Stimulated activated effector memory CD8-positive, alpha-beta T cell treated with anti-CD3 and anti-CD28 coated beads, Interleukin-12 subunit alpha, Interleukin-12 subunit beta, amount 100 ng/mL, for 72 hours (primary cell): ENCODE measurements at regions not wholly inside any gene's neighbourhood (a gene's known extent, or its start where the extent isn't known, plus 50 kb on each side); places are given as distances from the start of the nearest gene placed in this dataset.

ENCODE experiments used
- ATAC-seq: fragments of 150-1000 bp; cut with Tn5 transposase; 2 replicates; pipeline ENCODE4 v1.10.0; 2021
- DNase-seq, 2 donors: peaks; one replicate each; pipeline ENCODE4 v3.0.0; 2021 to 2022; ENCODE audit warnings: low spot score in 2 of 2
- H3K27ac Mint-ChIP-seq: one replicate; pipeline ENCODE4 v1.8.0; 2022; ENCODE audit warnings: mild to moderate bottlenecking, mixed read lengths
- H3K36me3 Mint-ChIP-seq: one replicate; pipeline ENCODE4 v1.8.0; 2022; ENCODE audit warnings: mild to moderate bottlenecking, mixed read lengths
- H3K4me1 Mint-ChIP-seq: one replicate; pipeline ENCODE4 v1.8.0; 2022; ENCODE audit warnings: mixed read lengths
- H3K4me3 Mint-ChIP-seq: one replicate; pipeline ENCODE4 v1.8.0; 2022; ENCODE audit warnings: mild to moderate bottlenecking, mixed read lengths
- H3K9me3 Mint-ChIP-seq: one replicate; pipeline ENCODE4 v1.8.0; 2022; ENCODE audit warnings: mixed read lengths

GRCh38 chr11:33585586-33586209, 114.9 kb downstream of the C11orf91 start:
- H3K4me1 Mint-ChIP-seq, result no peaks in the 10 kb centered on the region
- H3K4me3 Mint-ChIP-seq, result no peak overlapping the region
- DNase-seq (no peak), ATAC-seq (no peak)
- H3K9me3 Mint-ChIP-seq, result no peaks in the 10 kb centered on the region
- H3K27ac Mint-ChIP-seq, result no peak overlapping the region
- no peaks in the 10 kb centered on the region for H3K36me3 Mint-ChIP-seq

- Mint-ChIP-seq H3K36me3 (no peaks in the 10 kb centered on the region), H3K4me1 (no peaks in the 10 kb centered on the region), H3K27ac (no peak overlapping the region), H3K4me3 (no peak overlapping the region), H3K9me3 (no peaks in the 10 kb centered on the region)
- ATAC-seq (no peak), DNase-seq (no peak)
Measured at GRCh38 chr11:33582636-33583325, 117.8 kb downstream of the C11orf91 start.

GRCh38 chr11:33579101-33579500, 121.5 kb downstream of the C11orf91 start:
- no peak for DNase-seq
- no peaks in the 10 kb centered on the region for H3K9me3 Mint-ChIP-seq
- no peak overlapping the region for H3K4me3 Mint-ChIP-seq
- no peaks in the 10 kb centered on the region for H3K36me3 Mint-ChIP-seq
- H3K4me1 Mint-ChIP-seq, result no peaks in the 10 kb centered on the region
- no peak for ATAC-seq
- no peak overlapping the region for H3K27ac Mint-ChIP-seq

GRCh38 chr11:33577204-33577603, 123.4 kb downstream of the C11orf91 start:
- no peaks in the 10 kb centered on the region for H3K4me1 Mint-ChIP-seq
- H3K27ac Mint-ChIP-seq, result no peak overlapping the region
- ATAC-seq (no peak), DNase-seq (no peak)
- no peaks in the 10 kb centered on the region for H3K36me3 Mint-ChIP-seq
- H3K9me3 Mint-ChIP-seq, result peaks cover 4% of the 10 kb centered on the region
- H3K4me3 Mint-ChIP-seq, result no peak overlapping the region

GRCh38 chr11:33575311-33575710, 125.3 kb downstream of the C11orf91 start:
- Mint-ChIP-seq H3K4me1 (no peaks in the 10 kb centered on the region), H3K9me3 (peaks cover 4% of the 10 kb centered on the region), H3K27ac (no peak overlapping the region), H3K4me3 (no peak overlapping the region), H3K36me3 (no peaks in the 10 kb centered on the region)
- no peak for DNase-seq
- ATAC-seq, result no peak

GRCh38 chr11:33574331-33574730, 126.3 kb downstream of the C11orf91 start:
- no peak for DNase-seq
- no peak overlapping the region for H3K4me3 Mint-ChIP-seq
- H3K4me1 Mint-ChIP-seq, result no peaks in the 10 kb centered on the region
- ATAC-seq, result no peak
- peaks cover 4% of the 10 kb centered on the region for H3K9me3 Mint-ChIP-seq
- H3K27ac Mint-ChIP-seq, result no peak overlapping the region
- no peaks in the 10 kb centered on the region for H3K36me3 Mint-ChIP-seq

GRCh38 chr11:33569333-33569732, 131.3 kb downstream of the C11orf91 start:
- H3K36me3 Mint-ChIP-seq, result no peaks in the 10 kb centered on the region
- no peaks in the 10 kb centered on the region for H3K4me1 Mint-ChIP-seq
- H3K9me3 Mint-ChIP-seq, result peaks cover 4% of the 10 kb centered on the region
- no peak overlapping the region for H3K4me3 Mint-ChIP-seq
- no peak for DNase-seq
- H3K27ac Mint-ChIP-seq, result no peak overlapping the region
- ATAC-seq, result no peak

- no peak overlapping the region for H3K27ac Mint-ChIP-seq
- H3K9me3 Mint-ChIP-seq, result no peaks in the 10 kb centered on the region
- H3K4me1 Mint-ChIP-seq, result no peaks in the 10 kb centered on the region
- no peak for DNase-seq
- no peak overlapping the region for H3K4me3 Mint-ChIP-seq
- ATAC-seq, result no peak
- H3K36me3 Mint-ChIP-seq, result no peaks in the 10 kb centered on the region
Measured at GRCh38 chr11:33567004-33567403, 133.6 kb downstream of the C11orf91 start.

GRCh38 chr11:33564856-33565453, 135.7 kb downstream of the C11orf91 start:
- H3K4me1 Mint-ChIP-seq, result no peaks in the 10 kb centered on the region

GRCh38 chr11:33560729-33561128, 139.9 kb downstream of the C11orf91 start:
- no peaks in the 10 kb centered on the region for H3K4me1 Mint-ChIP-seq
- H3K27ac Mint-ChIP-seq, result no peak overlapping the region
- DNase-seq (no peak), ATAC-seq (no peak)
- H3K4me3 Mint-ChIP-seq, result no peak overlapping the region
- H3K36me3 Mint-ChIP-seq, result no peaks in the 10 kb centered on the region
- no peaks in the 10 kb centered on the region for H3K9me3 Mint-ChIP-seq

More at GRCh38 chr11:33564856-33565453, 135.7 kb downstream of the C11orf91 start:
- Mint-ChIP-seq H3K4me3 (no peak overlapping the region), H3K27ac (no peak overlapping the region), H3K36me3 (no peaks in the 10 kb centered on the region), H3K9me3 (no peaks in the 10 kb centered on the region)
- ATAC-seq (no peak), DNase-seq (no peak)

GRCh38 chr11:33559567-33559966, 141.1 kb downstream of the C11orf91 start:
- Mint-ChIP-seq H3K9me3 (no peaks in the 10 kb centered on the region), H3K4me1 (no peaks in the 10 kb centered on the region), H3K27ac (no peak overlapping the region), H3K4me3 (no peak overlapping the region), H3K36me3 (no peaks in the 10 kb centered on the region)
- no peak for DNase-seq
- no peak for ATAC-seq

- Mint-ChIP-seq H3K27ac (no peak overlapping the region), H3K9me3 (no peaks in the 10 kb centered on the region), H3K4me3 (no peak overlapping the region), H3K36me3 (no peaks in the 10 kb centered on the region), H3K4me1 (no peaks in the 10 kb centered on the region)
- ATAC-seq (no peak), DNase-seq (no peak)
Measured at GRCh38 chr11:33558097-33558496, 142.5 kb downstream of the C11orf91 start.

- DNase-seq (no peak), ATAC-seq (no peak)
- Mint-ChIP-seq H3K4me1 (no peaks in the 10 kb centered on the region), H3K9me3 (no peaks in the 10 kb centered on the region), H3K4me3 (no peak overlapping the region), H3K27ac (no peak overlapping the region), H3K36me3 (no peaks in the 10 kb centered on the region)
Measured at GRCh38 chr11:33557201-33557600, 143.4 kb downstream of the C11orf91 start.

GRCh38 chr11:33554219-33554618, 146.4 kb downstream of the C11orf91 start:
- H3K4me3 Mint-ChIP-seq, result no peak overlapping the region
- ATAC-seq (no peak), DNase-seq (no peak)
- H3K27ac Mint-ChIP-seq, result no peak overlapping the region
- no peaks in the 10 kb centered on the region for H3K36me3 Mint-ChIP-seq
- no peaks in the 10 kb centered on the region for H3K9me3 Mint-ChIP-seq
- H3K4me1 Mint-ChIP-seq, result no peaks in the 10 kb centered on the region

GRCh38 chr11:33553486-33553885, 147.1 kb downstream of the C11orf91 start:
- DNase-seq (no peak), ATAC-seq (no peak)
- Mint-ChIP-seq H3K4me3 (no peak overlapping the region), H3K36me3 (no peaks in the 10 kb centered on the region), H3K27ac (no peak overlapping the region), H3K9me3 (no peaks in the 10 kb centered on the region), H3K4me1 (no peaks in the 10 kb centered on the region)

- H3K4me3 Mint-ChIP-seq, result no peak overlapping the region
- DNase-seq (no peak), ATAC-seq (no peak)
- H3K36me3 Mint-ChIP-seq, result no peaks in the 10 kb centered on the region
- no peaks in the 10 kb centered on the region for H3K4me1 Mint-ChIP-seq
- no peak overlapping the region for H3K27ac Mint-ChIP-seq
- no peaks in the 10 kb centered on the region for H3K9me3 Mint-ChIP-seq
Measured at GRCh38 chr11:33552756-33553155, 147.9 kb downstream of the C11orf91 start.
